ENCODE measurements at regions not wholly inside any gene's neighbourhood (a gene's known extent, or its start where the extent isn't known, plus 50 kb on each side); places are given as distances from the start of the nearest gene placed in this dataset.

- in situ Hi-C loops (cut with HindIII; ENCODE audit: low sequenced_read_pairs), result no loop called here
- no peak for DNase-seq (ENCODE audit: low read depth, low spot score)
- no peak overlapping the region for H3K4me3 ChIP-seq (ENCODE audit: low read depth, low read length)
- TF ChIP-seq CTCF (IDR thresholded peaks at IDR 0.05; ENCODE audit: low read depth, low read length), result no peak
These were observed 98.1 kb upstream of the PTPRR start for GRCh38 chr12:71018682-71019081.

- H3K4me3 ChIP-seq (ENCODE audit: low read depth, low read length), result no peak overlapping the region
- TF ChIP-seq CTCF (IDR thresholded peaks at IDR 0.05; ENCODE audit: low read depth, low read length), result peak; percentile 33
- peak; percentile 49 for DNase-seq (ENCODE audit: low read depth, low spot score)
- in situ Hi-C loops (cut with HindIII; ENCODE audit: low sequenced_read_pairs), result no loop called here
These were observed 93.7 kb upstream of the PTPRR start for GRCh38 chr12:71014180-71014785.

GRCh38 chr12:71011261-71011660 lies 90.7 kb upstream of the PTPRR start:
- TF ChIP-seq CTCF (IDR thresholded peaks at IDR 0.05; ENCODE audit: low read depth, low read length), result no peak
- no peak overlapping the region for H3K4me3 ChIP-seq (ENCODE audit: low read depth, low read length)
- in situ Hi-C loops (cut with HindIII; ENCODE audit: low sequenced_read_pairs), result no loop called here
- no peak for DNase-seq (ENCODE audit: low read depth, low spot score)

- no peak for DNase-seq (ENCODE audit: low read depth, low spot score)
- in situ Hi-C loops (cut with HindIII; ENCODE audit: low sequenced_read_pairs), result no loop called here
- no peak for TF ChIP-seq CTCF (IDR thresholded peaks at IDR 0.05; ENCODE audit: low read depth, low read length)
- H3K4me3 ChIP-seq (ENCODE audit: low read depth, low read length), result no peak overlapping the region
These were observed 89.6 kb upstream of the PTPRR start for GRCh38 chr12:71010143-71010479.

- no peak overlapping the region for H3K4me3 ChIP-seq (ENCODE audit: low read depth, low read length)
- no peak for DNase-seq (ENCODE audit: low read depth, low spot score)
- in situ Hi-C loops (cut with HindIII; ENCODE audit: low sequenced_read_pairs), result no loop called here
- TF ChIP-seq CTCF (IDR thresholded peaks at IDR 0.05; ENCODE audit: low read depth, low read length), result no peak
These were observed 89.0 kb upstream of the PTPRR start for GRCh38 chr12:71009430-71010142.

- H3K4me3 ChIP-seq (ENCODE audit: low read depth, low read length), result no peak overlapping the region
- in situ Hi-C loops (cut with HindIII; ENCODE audit: low sequenced_read_pairs), result no loop called here
- TF ChIP-seq CTCF (IDR thresholded peaks at IDR 0.05; ENCODE audit: low read depth, low read length), result no peak
- DNase-seq (ENCODE audit: low read depth, low spot score), result no peak
These were observed 88.1 kb upstream of the PTPRR start for GRCh38 chr12:71008616-71009015.
